ENCODE measurements at regions not wholly inside any gene's neighbourhood (a gene's known extent, or its start where the extent isn't known, plus 50 kb on each side); places are given as distances from the start of the nearest gene placed in this dataset.

- BruUV-seq (replicated peaks) = no TSS peak
- Histone ChIP-seq H3K4me1 (ENCODE audit: insufficient read depth, low read length, poor library complexity, severe bottlenecking) (no peaks in the 10 kb centered on the region), H3K4me2 (ENCODE audit: low read length) (no peak overlapping the region), H2AFZ (ENCODE audit: low read length) (no peak overlapping the region), H4K20me1 (ENCODE audit: insufficient read depth, low read length) (no peaks in the 10 kb centered on the region), H3K79me2 (ENCODE audit: insufficient read depth, low read depth, low read length) (no peaks in the 10 kb centered on the region), H3K9me3 (ENCODE audit: low read length) (no peaks in the 10 kb centered on the region), H3K36me3 (ENCODE audit: insufficient read depth, low read length) (no peaks in the 10 kb centered on the region), H3K9me2 (ENCODE audit: insufficient read depth, low read length) (no peaks in the 10 kb centered on the region), H3K27ac (ENCODE audit: low read depth, low read length, poor library complexity, severe bottlenecking) (no peak overlapping the region), H3K4me3 (ENCODE audit: low read depth, low read length, poor library complexity, severe bottlenecking) (no peak overlapping the region)
- DNase-seq (ENCODE audit: low spot score) = no peak
- intact Hi-C loops (cut with micrococcal nuclease; ENCODE audit: unreplicated experiment) = no loop called here
- TF ChIP-seq EZH2phosphoT487 (IDR thresholded peaks at IDR 0.05; ENCODE audit: borderline replicate concordance, low read depth, low read length) = no peak
- no peak for TF ChIP-seq CTCF (conservative IDR thresholded peaks at IDR 0.05; ENCODE audit: low read length)
- POLR2A ChIA-PET = interaction anchor here (0.7 kb wide), 1 partner anchor 114 kb away, joined by 3 read pairs; no protein-coding TSS in a partner anchor
- CTCF ChIA-PET (ENCODE audit: unreplicated experiment) = no interaction called here
These were observed 184.2 kb downstream of the LACC1 start for GRCh38 chr13:44063881-44064280.

GRCh38 chr13:44064357-44064756 is 184.7 kb downstream of the LACC1 start:
- no peak for TF ChIP-seq EZH2phosphoT487 (IDR thresholded peaks at IDR 0.05; ENCODE audit: borderline replicate concordance, low read depth, low read length)
- TF ChIP-seq CTCF (conservative IDR thresholded peaks at IDR 0.05; ENCODE audit: low read length) = no peak
- H3K27ac ChIP-seq (ENCODE audit: low read depth, low read length, poor library complexity, severe bottlenecking) = no peak overlapping the region
- H3K9me2 ChIP-seq (ENCODE audit: insufficient read depth, low read length) = no peaks in the 10 kb centered on the region
- intact Hi-C loops (cut with micrococcal nuclease; ENCODE audit: unreplicated experiment) = no loop called here
- no peaks in the 10 kb centered on the region for H4K20me1 ChIP-seq (ENCODE audit: insufficient read depth, low read length)
- CTCF ChIA-PET (ENCODE audit: unreplicated experiment) = no interaction called here
- POLR2A ChIA-PET = no interaction called here
- H3K36me3 ChIP-seq (ENCODE audit: insufficient read depth, low read length) = no peaks in the 10 kb centered on the region
- H3K4me1 ChIP-seq (ENCODE audit: insufficient read depth, low read length, poor library complexity, severe bottlenecking) = no peaks in the 10 kb centered on the region
- H3K4me2 ChIP-seq (ENCODE audit: low read length) = no peak overlapping the region
- H3K79me2 ChIP-seq (ENCODE audit: insufficient read depth, low read depth, low read length) = no peaks in the 10 kb centered on the region
- no peak for DNase-seq (ENCODE audit: low spot score)
- no peak overlapping the region for H2AFZ ChIP-seq (ENCODE audit: low read length)
- H3K4me3 ChIP-seq (ENCODE audit: low read depth, low read length, poor library complexity, severe bottlenecking) = no peak overlapping the region
- no TSS peak for BruUV-seq (replicated peaks)
- H3K9me3 ChIP-seq (ENCODE audit: low read length) = no peaks in the 10 kb centered on the region

- no TSS peak for BruUV-seq (replicated peaks)
- Histone ChIP-seq H3K79me2 (ENCODE audit: insufficient read depth, low read depth, low read length) (no peaks in the 10 kb centered on the region), H3K4me1 (ENCODE audit: insufficient read depth, low read length, poor library complexity, severe bottlenecking) (no peaks in the 10 kb centered on the region), H3K9me2 (ENCODE audit: insufficient read depth, low read length) (no peaks in the 10 kb centered on the region), H3K4me2 (ENCODE audit: low read length) (no peak overlapping the region), H4K20me1 (ENCODE audit: insufficient read depth, low read length) (no peaks in the 10 kb centered on the region), H3K27ac (ENCODE audit: low read depth, low read length, poor library complexity, severe bottlenecking) (no peak overlapping the region), H2AFZ (ENCODE audit: low read length) (no peak overlapping the region), H3K9me3 (ENCODE audit: low read length) (peaks cover 5% of the 10 kb centered on the region; the same call in 1 of the 2 replicates), H3K4me3 (ENCODE audit: low read depth, low read length, poor library complexity, severe bottlenecking) (no peak overlapping the region), H3K36me3 (ENCODE audit: insufficient read depth, low read length) (no peaks in the 10 kb centered on the region)
- intact Hi-C loops (cut with micrococcal nuclease; ENCODE audit: unreplicated experiment) = no loop called here
- no peak for TF ChIP-seq CTCF (conservative IDR thresholded peaks at IDR 0.05; ENCODE audit: low read length)
- TF ChIP-seq EZH2phosphoT487 (IDR thresholded peaks at IDR 0.05; ENCODE audit: borderline replicate concordance, low read depth, low read length) = no peak
- POLR2A ChIA-PET = no interaction called here
- CTCF ChIA-PET (ENCODE audit: unreplicated experiment) = no interaction called here
- no peak for DNase-seq (ENCODE audit: low spot score)
These were observed 188.5 kb downstream of the LACC1 start for GRCh38 chr13:44068169-44068568.

All from OCI-LY7 (cell line).